Coronary artery (tissue), 2 donors: ENCODE measurements at regions not wholly inside any gene's neighbourhood (a gene's known extent, or its start where the extent isn't known, plus 50 kb on each side); places are given as distances from the start of the nearest gene placed in this dataset.

ENCODE experiments used
- DNase-seq: peaks from one replicate; pipeline ENCODE4 v3.0.0-alpha.2; 2017; ENCODE audit warnings: low spot score
- H3K27ac ChIP-seq, 2 donors: fragments of 200-600 bp; sonication (generic); one replicate each; pipeline ENCODE4 v1.5.1; 2016 to 2019
- H3K4me3 ChIP-seq: fragments of 200-600 bp; sonication (generic); 2 replicates; pipeline ENCODE4 v1.5.1; 2016; ENCODE audit warnings: mild to moderate bottlenecking, moderate library complexity
- TF ChIP-seq, protein P1 (sequence below): fragments of 200-600 bp; sonication (generic); IDR thresholded peaks from one replicate; pipeline ENCODE4 v1.5.1; 2019; ENCODE audit warnings: antibody characterized with exemption

DNA sequence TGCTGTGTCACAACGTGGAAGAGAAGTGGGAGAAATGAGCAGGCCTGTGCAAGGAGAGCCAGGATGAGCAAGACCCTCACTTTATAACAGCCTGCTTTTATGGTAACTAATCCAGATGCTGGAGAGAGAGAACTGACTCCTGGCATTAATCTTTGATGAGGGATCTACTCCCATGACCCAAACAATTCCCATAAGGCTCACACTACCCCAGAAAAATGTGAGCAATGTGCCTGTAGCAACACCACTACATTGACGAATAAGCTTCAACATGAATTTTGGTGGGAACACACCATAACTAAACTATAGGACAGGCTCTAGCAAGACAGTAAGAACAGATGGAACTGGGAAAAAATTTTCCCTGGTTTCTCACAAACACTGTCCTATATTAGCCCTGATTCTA lies 173.6 kb upstream of the PRSS58 start:
- Histone ChIP-seq H3K27ac (no peak overlapping the region), H3K4me3 (no peak overlapping the region)
- no peak for DNase-seq
- TF ChIP-seq, protein P1, sequence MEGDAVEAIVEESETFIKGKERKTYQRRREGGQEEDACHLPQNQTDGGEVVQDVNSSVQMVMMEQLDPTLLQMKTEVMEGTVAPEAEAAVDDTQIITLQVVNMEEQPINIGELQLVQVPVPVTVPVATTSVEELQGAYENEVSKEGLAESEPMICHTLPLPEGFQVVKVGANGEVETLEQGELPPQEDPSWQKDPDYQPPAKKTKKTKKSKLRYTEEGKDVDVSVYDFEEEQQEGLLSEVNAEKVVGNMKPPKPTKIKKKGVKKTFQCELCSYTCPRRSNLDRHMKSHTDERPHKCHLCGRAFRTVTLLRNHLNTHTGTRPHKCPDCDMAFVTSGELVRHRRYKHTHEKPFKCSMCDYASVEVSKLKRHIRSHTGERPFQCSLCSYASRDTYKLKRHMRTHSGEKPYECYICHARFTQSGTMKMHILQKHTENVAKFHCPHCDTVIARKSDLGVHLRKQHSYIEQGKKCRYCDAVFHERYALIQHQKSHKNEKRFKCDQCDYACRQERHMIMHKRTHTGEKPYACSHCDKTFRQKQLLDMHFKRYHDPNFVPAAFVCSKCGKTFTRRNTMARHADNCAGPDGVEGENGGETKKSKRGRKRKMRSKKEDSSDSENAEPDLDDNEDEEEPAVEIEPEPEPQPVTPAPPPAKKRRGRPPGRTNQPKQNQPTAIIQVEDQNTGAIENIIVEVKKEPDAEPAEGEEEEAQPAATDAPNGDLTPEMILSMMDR: no peak

DNA sequence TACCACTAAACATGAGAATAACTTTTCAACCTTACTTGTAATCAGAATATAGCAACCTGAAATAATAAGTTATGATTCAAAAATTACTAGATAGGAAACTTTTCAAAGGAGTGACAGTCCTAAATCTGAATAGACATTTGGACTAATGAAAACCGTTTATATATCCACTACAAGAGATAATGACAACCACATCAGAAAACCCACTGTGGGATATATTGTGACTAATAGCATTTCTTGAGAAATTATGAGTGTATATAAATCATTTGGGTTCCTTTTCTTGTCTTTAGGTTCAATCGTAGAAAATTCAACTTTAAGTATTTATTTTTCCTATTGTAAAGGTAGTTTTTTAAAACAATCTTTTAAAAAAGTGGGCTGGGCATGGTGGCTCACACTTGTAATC lies 170.2 kb upstream of the PRSS58 start:
- no peak for DNase-seq
- Histone ChIP-seq H3K4me3 (no peak overlapping the region), H3K27ac (no peak overlapping the region)
- TF ChIP-seq, protein P1: no peak

DNA sequence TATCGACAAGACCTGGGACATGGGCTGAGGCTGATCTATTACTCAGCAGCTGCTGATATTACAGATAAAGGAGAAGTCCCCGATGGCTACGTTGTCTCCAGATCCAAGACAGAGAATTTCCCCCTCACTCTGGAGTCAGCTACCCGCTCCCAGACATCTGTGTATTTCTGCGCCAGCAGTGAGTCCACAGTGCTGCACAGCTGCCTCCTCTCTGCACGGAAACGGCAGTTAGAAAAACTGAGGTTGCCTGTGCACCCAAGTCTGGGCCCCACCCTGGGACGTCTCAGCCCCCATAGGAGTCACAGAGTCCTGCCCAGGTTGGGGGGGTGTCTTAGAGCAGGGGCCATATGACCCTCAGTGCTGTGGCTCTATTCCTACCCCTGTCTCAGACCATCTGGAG lies 167.4 kb upstream of the PRSS58 start:
- TF ChIP-seq, protein P1: no peak
- DNase-seq: no peak

DNA sequence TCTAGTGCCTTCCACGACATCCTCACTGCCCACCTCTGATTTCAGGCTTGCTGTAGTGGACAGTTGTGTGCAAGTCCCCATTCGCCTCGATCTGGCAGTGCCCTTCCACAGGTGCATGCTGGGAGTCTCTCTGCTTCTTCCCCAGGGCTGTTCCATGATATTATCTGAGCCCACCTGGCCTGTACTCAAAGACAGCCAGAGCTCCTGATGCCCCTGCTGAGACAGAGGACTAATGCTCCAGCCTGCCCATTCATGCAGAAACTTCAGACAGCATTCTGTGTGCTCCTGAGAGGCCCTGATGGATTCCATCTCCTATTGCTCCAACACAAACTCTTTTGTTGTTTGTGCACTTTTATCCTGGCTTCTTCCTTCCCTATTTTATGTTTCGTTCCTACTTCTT lies 164.8 kb upstream of the PRSS58 start:
- Histone ChIP-seq H3K4me3 (no peak overlapping the region), H3K27ac (no peak overlapping the region)
- DNase-seq: no peak
- TF ChIP-seq, protein P1: no peak

More for the DNA sequence above, 167.4 kb upstream of the PRSS58 start:
- Histone ChIP-seq H3K4me3 (no peak overlapping the region), H3K27ac (no peak overlapping the region)

DNA sequence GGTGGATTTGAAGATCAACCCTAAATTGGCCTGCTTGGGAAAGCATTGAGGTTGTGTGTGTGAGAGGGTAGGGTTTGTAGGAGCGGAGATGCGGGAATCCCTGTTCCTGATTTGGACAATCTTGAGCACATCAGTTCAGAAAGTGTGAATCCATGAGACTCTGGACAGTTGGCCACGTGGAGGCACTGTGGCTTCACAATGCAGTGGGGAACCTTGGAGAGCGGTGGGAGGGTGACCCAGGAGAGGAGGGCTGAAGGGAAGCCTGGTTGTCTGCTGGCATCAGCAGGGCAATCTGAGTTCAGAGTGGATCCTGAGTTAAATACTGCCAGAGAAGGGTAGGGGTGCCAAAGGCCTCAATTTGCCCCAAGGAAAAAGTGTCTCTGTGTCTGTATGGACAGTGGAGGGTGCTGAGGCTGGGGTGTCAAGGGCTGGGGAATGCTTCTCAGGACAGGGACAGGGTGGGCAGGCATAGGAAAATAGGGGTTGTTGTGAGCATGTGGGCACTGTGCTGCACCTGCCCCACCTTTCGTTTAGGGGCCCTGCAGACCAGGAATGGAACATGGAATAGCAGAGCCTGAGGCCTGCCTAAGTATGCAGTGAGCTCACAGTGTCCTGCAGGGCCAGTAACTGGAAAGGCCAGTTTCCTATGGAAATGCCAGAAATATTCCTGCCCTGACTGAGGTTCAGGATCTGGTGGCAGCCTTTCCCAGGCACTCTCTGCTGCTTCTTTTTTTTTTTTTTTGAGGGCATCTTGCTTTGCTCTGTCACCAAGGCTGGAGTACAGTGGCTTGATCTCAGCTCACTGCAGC lies 162.9 kb upstream of the PRSS58 start:
- no peak for DNase-seq

DNA sequence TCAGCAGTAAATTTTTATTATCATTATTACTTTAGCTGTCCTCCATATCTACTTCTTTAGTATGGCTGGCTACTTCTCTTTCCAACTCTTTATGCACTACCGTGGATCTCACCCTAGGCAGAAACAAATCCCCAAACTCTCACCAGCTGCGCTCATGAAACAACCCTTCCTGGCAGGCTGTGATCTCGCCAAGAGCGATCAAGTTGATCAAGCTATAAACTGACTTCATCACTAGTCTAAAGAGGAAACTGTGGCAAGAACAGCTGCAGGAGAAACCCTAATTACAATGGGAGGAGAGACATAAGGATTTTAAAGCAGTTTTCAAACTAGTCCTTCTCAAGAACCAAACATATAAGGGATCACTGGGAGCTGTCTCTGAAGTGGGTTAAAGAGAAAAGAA lies 160.5 kb upstream of the PRSS58 start:
- TF ChIP-seq, protein P1: no peak
- DNase-seq: no peak
- H3K27ac ChIP-seq: no peak overlapping the region
- no peak overlapping the region for H3K4me3 ChIP-seq

More for the DNA sequence above, 162.9 kb upstream of the PRSS58 start:
- Histone ChIP-seq H3K27ac (no peak overlapping the region), H3K4me3 (no peak overlapping the region)
- TF ChIP-seq, protein P1: no peak

DNA sequence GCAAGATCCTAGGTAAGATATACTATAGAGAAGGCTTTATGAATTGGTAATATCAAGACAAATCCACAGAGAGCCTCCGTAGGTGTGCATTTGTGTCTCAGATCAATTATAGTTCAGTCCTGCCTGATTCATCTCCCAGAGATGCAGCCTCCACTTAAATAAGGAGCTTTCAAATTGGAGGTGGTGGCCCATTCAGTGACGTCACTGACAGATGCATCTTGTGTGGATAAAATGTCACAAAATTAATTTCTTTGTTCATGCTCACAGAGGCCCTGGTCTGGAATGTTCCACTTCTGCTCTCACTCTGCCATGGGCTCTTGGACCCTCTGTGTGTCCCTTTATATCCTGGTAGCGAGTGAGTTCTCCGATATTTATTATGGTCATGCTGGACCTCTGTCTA lies 157.1 kb upstream of the PRSS58 start:
- no peak overlapping the region for H3K27ac ChIP-seq
- H3K4me3 ChIP-seq: no peak overlapping the region
- TF ChIP-seq, protein P1: no peak
- DNase-seq: no peak
